ENCODE measurements at regions not wholly inside any gene's neighbourhood (a gene's known extent, or its start where the extent isn't known, plus 50 kb on each side); places are given as distances from the start of the nearest gene placed in this dataset.
"Not testable (repeated sequence)": the region's sequence is repeated elsewhere in the genome, so short reads cannot be mapped to it uniquely, and the experiment has no call there.

DNA sequence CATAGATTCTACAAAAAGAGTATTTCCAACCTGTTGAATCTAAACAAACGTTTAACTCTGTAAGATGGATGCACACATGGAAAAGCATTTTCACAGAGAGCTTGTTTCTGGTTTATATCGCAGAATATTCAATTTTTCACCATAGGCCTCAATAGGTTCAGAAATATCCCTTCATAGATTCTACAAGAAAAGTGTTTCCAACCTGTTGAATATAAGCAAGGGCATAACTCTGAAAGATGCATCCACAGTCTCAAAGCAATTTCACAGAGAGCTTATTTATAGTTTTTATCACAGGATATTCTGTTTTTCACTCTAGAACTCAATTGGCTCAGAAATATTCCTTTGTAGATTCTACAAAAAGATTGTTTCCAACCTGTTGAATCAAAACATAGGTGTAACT lies 1483.6 kb downstream of the UQCRFS1 start:
- no peak for DNase-seq

DNA sequence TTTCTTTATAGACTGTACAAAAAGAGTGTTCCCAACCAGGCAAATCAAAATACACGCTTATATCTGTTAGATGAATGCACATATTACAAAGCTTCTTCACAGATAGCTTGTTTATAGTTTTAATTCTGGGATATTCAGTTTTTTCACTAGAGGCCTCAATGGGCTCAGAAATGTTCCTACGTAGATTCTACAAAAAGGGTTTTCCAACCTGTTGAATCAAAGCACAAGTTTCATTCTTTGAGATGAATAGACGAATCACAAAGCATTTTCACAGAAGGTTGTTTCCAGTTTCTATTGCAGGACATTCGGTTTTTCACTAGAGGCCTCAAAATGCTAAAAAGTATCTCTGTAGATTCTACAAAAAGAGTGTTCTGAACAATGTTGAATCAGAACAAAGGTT lies 1490.3 kb downstream of the UQCRFS1 start:
- no peak for DNase-seq

DNA sequence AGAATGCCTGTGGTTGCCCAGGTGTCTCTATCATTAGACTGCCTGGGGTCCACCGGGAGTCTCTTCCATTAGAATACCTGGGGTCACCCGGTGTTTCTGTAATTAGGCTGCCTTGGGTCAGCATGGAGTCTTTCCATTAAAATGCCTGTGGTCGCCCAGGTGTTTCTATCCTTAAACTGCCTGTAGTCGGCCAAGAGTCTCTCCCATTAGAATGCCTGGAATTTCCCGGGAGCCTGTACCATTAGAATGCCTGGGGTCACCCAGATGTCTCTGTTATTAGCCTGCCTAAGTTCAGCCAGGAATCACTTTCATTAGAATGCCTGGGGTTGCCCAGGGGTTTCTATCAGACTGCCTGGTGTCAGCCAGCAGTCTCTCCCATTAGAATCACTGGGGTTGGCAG lies 1492.8 kb downstream of the UQCRFS1 start:
- no peak for DNase-seq

DNA sequence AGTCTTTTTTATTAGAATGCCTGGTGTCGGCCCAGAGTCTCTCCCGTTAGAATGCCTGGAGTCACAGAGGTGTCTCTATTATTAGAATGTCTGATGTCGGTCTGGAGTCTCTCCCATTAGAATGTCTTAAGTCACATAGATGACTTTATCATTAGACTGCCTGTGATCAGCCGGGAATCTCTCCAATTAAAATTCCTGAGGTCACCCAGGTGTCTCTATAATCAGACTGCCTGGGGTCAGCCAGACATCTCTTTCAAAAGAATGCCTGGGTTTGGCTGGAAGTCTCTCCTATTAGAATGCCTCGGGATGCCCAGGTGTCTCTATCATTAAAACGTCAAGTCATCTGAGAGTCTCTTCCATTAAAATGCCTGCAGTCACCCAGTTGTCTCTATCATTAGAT lies 1493.9 kb downstream of the UQCRFS1 start:
- DNase-seq, result no peak

DNA sequence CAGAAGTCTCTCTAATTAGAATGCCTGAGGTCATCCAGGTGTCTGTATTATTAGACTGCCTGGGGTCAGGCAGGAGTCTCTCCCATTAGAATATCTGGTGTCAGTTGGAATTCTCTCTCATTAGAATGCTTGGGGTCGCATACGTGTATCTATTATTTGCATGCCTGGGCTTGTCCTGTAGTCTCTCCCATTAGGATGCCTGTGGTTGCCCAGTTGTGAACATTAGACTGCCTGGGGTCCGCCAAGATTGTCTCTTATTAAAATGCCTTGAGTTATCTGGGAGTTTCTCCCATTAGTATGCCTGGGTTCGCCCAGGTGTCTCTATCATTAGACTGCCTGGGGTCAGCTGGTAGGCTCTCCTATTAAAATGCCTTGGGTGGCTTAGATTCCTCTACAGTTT lies 1494.7 kb downstream of the UQCRFS1 start:
- DNase-seq, result no peak

DNA sequence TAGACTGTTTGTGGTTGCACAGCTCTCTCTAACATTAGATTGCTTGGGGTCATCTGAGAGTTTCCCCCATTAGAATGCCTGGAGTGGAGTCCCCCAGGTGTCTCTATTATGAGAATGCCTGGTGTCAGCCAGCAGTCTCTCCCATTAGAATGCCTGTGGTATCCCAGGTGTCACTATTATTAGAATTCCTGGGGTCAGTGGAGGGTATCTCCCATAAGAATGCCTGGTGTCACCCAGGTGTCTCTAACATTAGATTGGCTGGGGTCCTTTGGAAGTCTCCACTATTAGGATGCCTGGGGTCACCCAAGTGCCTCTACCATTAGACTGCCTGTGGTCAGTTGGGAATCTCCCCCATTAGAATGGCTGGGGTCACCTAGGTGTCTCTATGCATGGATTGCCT lies 1495.1 kb downstream of the UQCRFS1 start:
- DNase-seq, result no peak

DNA sequence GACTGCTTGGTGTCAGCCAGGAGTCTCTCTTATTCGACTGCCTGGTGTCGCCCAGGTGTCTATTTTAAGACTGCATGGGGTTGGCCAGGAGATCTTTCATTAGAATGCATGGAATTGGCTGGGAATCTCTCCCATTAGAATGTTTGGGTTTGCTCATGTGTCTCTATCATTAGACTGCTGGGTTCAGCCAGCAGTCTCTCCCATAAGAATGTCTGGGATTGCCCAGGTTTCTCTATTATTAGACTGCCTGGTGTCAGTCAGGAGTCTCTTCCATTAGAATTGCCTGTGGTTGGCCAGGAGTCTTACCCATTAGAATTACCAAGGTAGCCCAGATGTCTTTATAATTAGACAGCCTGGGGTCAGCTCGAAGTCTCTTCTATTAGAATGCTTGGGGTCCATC lies 1496.0 kb downstream of the UQCRFS1 start:
- DNase-seq, result no peak

DNA sequence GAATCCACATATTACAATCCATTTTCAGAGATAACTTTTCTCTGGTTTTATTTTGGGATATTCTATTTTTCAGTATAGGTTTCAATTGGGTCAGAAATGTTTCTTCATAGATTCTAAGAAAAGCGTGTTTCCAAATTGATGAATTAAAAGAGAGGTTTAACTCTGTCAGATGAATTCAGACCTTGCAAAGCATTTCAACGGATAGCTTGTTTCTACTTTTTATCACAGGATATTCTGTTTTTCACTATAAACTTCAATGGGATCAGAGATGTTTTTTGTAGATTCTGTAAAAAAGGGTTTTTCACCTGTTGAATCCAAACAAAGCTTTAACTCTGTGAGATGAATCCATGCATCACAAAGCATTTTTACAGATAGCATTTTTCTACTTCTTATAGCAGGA lies 1498.1 kb downstream of the UQCRFS1 start:
- DNase-seq, result no peak

DNA sequence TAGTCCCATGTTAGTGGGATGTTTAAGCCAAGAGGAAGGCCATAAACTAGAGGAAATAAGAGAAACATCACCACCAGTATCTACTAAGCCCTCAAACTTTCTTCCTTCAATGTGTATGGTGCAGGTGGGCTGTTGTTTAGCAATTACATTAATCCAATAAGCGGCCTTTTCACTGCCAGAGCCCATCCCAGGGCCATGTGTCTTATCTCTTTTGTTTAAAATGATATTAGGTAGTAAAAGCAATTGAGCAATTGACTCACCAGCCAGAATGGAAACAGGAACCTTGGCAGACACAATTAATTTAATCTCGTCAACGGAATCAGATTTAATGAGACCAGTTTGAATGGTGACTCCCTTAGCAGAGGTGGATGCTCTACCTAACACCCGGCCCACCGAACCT lies 1503.5 kb downstream of the UQCRFS1 start:
- no peak for DNase-seq

DNA sequence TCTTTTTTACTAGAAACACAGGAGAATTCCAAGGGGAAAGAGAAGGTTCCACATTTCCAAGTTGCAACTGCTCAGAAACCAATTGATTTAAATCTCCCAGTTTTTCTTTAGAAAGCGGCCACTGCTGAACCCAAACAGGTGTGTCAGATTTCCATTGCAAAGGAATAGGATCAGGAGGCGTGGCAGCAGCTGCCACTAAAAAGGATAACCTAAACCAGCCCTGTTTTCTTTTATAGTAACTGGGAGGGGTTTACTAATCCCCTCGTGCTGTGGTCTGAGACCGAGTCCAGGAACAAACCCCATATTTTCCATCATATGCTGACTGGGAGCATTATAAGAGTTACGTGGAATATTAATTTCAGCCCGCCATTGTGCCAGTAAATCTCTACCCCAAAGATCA lies 1504.0 kb downstream of the UQCRFS1 start:
- DNase-seq, result not testable (repeated sequence)

DNA sequence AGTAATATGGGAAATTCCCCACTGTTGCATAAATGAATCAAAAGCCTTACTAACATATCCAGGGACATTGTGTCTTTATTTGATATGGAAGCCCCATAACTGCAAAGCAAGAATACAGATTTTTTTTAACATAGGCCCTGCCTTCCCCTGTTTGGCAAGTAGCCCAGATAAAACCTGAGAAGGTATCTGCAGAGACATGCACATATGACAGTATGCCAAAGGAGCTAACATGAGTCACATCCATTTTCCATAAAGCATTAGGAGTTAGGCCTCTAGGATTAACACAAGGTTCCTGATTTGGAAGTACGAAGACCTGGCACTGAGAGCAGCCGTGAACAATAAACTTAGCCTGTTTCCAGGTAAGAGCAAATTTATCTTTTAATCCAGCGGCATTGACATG lies 1505.9 kb downstream of the UQCRFS1 start:
- DNase-seq, result not testable (repeated sequence)

DNA sequence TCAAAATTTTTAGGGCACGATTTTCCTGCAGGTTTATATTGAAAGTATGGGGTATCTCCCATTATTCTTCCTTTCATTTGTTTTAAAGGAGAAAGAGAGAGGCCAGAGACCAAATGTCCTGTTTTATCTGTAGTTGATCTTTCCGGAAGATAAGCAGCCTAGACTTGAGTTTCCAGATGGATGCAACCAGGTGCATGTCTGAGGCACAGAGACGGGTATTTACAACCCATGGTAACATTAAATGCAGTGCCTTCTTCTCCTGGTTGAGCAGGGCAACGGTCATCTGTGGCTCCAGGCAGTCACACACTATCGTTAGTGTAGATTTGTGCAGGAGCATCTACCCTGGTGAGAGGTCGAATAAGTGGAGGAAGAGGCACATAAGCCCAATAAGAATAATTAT lies 1507.1 kb downstream of the UQCRFS1 start:
- no peak for DNase-seq

DNA sequence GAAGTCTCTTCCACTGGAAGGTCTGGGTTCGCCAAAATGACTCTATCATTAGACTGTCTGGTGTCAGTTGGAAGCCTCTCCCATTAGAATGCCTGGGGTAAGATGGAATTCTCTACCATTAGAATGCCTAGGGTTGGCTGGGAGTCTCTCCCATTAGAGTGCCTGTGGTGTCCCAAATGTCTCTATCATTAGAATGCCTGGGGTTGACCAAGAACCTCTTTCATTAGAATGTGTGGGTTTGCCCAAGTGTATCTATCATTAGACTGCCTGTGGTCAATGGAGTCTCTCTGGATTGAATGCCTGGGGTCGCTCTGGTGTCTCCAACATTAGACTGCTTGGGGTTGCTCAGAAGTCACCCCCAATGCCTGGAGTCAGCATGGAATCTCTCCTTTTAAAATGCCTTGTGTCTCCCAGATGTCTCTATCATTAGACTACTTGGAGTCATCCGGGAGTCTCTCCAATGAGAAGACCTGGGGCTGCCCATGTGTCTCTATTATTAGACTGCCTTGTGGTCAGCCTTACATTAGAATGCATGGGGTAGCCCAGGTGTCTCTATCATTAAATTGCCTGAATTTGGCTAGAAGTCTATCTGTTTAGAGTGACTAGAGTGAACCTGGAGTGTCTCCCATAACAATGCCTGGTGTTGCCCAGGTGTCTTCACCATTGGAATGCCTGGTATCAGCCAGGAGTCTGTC lies 1518.4 kb downstream of the UQCRFS1 start:
- no peak for DNase-seq

DNA sequence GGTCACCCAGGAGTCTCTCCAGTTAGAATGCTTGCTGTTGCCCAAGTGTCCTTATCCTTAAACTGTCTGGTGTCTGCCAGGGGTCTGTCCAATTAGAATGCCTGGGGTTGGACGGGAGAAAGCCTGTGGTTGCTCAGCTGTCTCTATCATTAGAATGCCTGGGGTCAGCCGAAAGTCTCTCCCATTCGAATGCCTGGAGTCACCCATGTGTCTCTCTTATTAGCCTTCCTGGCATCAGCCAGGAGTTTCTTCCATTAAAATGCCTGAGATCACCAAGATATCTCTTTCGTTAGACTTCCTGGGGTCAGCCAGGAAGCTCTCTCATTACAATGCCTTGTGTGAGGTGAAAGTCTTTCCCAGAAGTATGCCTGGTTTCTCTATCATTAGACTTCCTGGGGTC lies 1521.0 kb downstream of the UQCRFS1 start:
- DNase-seq, result no peak

DNA sequence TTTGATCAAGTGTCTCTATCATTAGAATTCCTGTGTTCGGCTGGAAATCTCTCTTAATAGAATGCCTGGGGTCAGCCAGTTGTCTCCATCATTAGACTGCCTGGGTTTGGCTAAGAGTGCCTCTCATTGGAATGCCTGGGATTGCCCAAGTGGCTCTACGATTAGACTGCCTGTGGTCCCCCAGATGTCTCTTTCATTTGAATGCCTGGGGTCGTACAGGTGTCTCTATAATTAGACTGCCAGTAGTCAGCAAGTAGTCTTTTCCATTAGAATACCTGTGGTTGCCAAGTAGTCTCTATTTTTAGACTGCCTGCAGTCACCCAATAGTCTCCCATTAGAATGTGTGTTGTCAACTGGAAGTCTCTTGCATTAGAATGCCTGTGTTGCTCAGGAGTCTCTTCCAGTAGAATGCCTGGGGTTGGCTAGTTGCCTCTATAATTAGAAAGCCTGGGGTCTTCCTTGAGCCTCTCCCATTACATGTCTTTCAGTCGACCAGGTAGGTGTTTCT lies 1523.2 kb downstream of the UQCRFS1 start:
- DNase-seq, result no peak

DNA sequence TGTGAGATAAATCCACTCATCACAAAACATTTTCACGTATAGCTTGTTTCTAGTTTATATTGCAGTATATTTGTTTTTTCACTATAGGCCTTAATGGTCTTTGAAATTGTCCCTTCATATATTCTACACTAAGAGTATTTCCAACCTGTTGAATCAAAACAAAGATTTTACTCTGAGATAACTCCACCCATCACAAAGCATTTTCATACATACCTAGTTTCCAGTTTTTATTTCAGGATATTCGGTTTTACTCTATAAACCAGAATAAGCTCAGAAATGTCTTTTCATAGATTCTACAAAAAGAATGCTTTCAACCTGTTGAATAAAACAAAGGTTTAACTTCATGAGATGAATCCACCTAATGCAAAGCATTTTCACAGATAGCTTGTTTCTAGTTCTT lies 1528.7 kb downstream of the UQCRFS1 start:
- no peak for DNase-seq

DNA sequence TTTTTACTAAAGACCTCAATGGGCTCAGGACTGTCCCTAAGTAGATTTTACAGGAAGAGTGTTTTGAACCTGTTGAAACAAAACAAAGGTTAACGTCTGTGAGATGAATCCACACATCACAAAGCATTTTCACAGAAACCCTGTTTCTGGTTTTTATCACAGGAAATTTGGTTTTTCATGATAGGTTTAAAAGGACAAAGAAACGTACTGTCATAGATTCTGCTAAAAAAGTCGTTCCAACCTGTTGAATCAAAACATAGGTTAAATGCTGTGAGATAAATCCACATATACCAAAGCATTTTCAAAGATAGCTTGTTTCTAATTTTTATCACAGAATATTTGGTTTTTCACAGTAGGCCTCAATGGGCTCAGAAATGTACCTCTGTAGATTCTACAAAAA lies 1531.0 kb downstream of the UQCRFS1 start:
- no peak for DNase-seq

DNA sequence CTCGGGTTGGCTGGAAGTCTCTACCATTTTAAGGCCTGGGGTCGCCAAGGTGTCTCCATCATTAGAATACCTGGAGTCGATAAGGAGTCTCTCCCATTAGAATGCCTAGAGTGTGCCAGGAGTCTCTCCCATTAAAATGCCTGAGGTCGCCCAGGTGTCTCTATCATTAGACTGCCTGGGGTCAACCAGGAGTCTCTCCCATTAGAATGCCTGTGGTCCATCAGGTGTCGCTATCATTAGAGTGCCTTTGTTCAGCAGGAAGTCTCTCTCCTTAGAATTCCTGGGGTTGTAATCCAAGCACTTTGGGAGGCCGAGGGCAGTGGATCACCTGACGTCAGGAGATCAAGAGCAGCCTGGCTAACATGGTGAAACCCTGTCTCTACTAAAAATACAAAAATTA lies 1533.0 kb downstream of the UQCRFS1 start:
- no peak for DNase-seq

DNA sequence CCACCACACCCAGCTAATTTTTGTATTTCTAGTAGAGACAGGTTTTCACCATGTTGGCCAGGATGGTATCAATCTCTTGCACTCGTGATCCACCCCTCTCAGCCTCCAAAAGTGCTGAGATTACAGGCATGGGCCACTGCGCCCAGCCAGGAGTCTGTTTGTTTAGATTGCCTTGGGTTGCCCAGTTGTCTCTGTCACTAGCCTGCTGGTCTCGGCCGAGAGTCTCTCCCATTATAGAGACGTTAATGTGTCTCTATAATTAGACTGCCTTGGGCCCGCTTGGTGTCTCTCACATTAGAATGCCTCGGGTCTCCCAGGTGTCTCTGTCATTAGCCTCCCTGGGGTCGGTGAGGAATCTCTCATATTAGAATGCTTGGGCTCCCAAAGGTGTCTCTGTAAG lies 1533.6 kb downstream of the UQCRFS1 start:
- DNase-seq, result no peak

DNA sequence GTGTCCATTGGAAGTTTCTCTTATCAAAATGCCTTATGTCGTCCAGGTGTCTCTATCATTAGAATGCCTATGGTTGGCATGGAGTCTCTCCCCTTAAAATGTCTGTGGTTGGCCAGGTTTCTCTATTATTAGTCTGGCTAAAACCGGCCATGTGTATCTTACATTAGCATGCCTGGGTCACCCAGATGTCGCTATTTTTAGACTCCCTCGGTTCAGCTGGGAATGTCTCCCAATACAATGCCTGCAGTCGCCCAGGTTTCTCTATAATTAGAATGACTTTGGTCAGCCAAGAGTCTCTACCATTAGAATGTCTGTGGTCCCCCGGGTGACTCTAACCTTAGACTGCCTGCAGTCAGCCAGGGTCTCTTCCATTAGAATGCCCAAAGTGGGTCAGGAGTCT lies 1536.1 kb downstream of the UQCRFS1 start:
- DNase-seq, result no peak

DNA sequence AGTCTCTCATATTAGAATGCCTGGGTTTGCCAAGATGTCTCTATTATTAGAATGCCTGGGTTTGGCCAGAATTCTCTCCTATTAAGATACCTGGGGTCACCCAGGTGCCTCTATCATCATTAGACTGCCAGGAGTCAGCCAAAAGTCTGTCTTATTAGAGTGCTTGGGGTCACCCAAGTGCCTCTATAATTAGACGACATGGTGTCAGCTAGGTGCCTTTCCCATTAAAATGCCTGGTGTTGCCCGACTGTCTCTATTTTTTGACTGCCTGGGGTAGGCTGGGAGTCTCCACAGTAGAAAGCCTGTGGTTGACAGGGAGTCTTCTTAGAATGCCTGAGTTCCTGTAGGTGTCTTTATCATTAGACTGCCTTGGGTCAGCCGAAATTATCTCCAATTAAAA lies 1536.6 kb downstream of the UQCRFS1 start:
- DNase-seq, result no peak

DNA sequence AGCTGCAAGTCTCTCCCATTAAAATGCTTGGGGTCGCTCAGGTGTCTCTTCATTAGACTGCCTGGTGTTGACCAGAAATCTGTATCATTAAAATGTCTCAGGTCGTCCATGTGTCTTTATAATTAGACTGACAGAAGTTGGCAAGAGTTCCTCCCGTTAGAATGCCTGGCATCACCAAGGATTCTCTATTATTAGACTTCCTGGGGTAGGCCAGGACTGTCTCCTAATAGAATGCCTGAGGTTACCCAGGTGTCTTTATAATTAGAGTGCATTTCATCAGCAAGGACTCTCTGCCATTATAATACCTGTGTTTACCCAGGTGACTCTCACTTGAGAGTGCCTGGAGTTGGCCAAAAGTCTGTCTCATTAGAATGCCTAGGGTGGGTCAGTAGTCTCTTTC lies 1537.2 kb downstream of the UQCRFS1 start:
- DNase-seq, result no peak

DNA sequence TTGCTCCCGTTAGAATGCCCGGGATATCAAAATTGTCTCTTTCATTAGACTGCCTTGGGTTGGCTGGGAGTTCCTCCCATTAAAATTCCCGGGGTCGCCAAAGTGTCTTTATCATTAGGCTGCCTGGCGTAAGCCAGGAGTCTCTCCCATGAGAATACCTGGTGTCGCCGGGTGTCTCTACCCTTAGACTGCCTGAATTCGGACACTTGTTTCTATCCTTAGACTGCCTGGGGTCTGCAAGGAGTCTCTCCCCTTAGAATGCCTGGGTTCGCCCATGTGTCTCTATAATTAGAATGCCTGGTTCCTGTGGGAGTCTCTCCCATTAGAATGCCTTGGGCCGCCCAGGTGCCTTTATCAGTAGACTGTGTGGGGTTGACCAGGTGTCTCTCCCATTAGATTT lies 1538.2 kb downstream of the UQCRFS1 start:
- no peak for DNase-seq

DNA sequence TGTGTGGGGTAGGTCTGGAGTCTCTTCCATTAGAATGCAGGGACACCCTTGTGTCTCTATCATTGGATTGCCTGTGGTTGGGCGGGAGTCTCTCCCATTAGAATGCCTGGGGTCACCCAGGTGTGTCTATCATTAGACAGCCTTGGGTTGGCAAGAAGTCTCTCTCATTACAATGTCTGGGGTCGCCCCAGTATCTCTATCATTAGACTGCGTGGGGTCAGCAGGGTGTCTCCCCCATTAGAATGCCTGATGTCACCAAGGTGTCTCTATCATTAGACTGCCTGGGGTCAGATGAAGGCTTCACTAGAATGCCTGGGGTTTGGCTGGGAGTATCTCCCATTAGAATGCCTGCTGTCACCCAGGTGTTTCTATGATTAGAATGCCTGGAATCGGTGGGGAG lies 1539.0 kb downstream of the UQCRFS1 start:
- DNase-seq, result no peak
